ENCODE measurements at regions not wholly inside any gene's neighbourhood (a gene's known extent, or its start where the extent isn't known, plus 50 kb on each side); places are given as distances from the start of the nearest gene placed in this dataset.

DNA sequence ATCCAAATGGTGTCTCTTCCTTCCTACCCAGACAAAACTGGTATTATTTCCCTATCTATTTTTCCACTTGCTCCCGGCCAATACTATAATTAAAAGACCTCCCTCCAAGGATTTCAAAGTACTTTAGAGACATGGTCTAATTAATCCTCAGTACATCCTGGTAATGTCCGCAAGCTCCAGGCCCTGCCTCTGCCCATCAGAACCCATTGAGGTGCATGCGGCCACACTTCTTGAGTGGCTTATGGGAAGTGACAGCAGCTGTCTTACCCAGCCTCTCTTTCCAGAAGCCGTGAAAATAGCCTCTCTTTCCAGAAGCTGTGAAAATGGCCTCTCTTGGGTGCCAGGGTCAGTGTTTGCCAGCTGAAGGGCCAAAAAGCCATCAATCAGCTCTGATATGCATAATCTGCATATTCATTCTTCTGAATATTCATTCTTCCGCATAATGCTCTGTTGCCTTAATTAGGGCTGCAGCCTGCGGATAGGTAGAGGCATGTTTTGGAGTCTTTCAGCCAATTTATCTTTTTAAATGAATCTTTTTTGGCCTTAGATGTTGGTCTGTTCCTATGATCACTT is 148.4 kb upstream of the TMTC4 start:
- TF ChIP-seq, protein P1, sequence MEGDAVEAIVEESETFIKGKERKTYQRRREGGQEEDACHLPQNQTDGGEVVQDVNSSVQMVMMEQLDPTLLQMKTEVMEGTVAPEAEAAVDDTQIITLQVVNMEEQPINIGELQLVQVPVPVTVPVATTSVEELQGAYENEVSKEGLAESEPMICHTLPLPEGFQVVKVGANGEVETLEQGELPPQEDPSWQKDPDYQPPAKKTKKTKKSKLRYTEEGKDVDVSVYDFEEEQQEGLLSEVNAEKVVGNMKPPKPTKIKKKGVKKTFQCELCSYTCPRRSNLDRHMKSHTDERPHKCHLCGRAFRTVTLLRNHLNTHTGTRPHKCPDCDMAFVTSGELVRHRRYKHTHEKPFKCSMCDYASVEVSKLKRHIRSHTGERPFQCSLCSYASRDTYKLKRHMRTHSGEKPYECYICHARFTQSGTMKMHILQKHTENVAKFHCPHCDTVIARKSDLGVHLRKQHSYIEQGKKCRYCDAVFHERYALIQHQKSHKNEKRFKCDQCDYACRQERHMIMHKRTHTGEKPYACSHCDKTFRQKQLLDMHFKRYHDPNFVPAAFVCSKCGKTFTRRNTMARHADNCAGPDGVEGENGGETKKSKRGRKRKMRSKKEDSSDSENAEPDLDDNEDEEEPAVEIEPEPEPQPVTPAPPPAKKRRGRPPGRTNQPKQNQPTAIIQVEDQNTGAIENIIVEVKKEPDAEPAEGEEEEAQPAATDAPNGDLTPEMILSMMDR (IDR thresholded peaks at IDR 0.05): no peak
- no peak for TF ChIP-seq POLR2A (IDR thresholded peaks at IDR 0.05)

Data from body of pancreas (tissue), 4 donors.